ENCODE measurements at regions not wholly inside any gene's neighbourhood (a gene's known extent, or its start where the extent isn't known, plus 50 kb on each side); places are given as distances from the start of the nearest gene placed in this dataset.
A peak's percentile ranks its signal among the peaks of the same experiment; 100 is the strongest.

DNA sequence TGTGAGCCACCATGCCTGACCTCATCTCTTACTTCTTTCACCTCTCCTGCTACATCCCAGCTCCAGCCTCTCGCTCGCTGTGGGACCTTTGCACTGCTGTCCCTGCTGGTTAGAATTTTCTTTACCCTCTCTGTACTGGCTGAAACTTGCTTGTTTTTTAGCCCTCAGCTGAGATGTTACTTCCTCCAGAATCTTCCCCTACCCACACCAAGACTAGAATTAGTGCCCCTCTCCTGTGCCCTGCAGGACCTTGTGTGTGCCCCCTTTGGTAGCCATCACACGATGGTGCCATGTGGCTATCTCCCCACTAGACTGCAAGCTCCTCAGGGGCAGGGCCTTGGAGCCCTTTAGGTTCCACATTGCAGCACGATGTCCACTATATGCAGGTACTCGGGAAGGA lies 84.1 kb downstream of the AIPL1 start:
- H3K4me1 ChIP-seq = no peaks in the 10 kb centered on the region
- no peak overlapping the region for H3K27ac ChIP-seq (replicated peaks in 1 of 4)
- no peaks in the 10 kb centered on the region for H3K36me3 ChIP-seq
- peaks cover 0 to 5% (median 0%) of the 10 kb centered on the region in 4 donors for H3K9me3 ChIP-seq
- TF ChIP-seq POLR2AphosphoS5 (IDR thresholded peaks at IDR 0.05) = no peak
- no peak for TF ChIP-seq CTCF (IDR thresholded peaks at IDR 0.05)
- TF ChIP-seq POLR2A (IDR thresholded peaks at IDR 0.05; ENCODE audit: low read depth) = no peak
- TF ChIP-seq EP300 (IDR thresholded peaks at IDR 0.05) = no peak
- peaks cover 0 to 58% (median 0%) of the 10 kb centered on the region in 4 donors for H3K27me3 ChIP-seq
- intact Hi-C loops (cut with DNase I) = no loop called here
- peak; percentile 78 for DNase-seq (ENCODE audit: extremely low spot score)
- 94% methylated on average over 5 of the region's 5 CpGs for WGBS
- no peak overlapping the region for H3K4me3 ChIP-seq

- WGBS = 78% methylated on average over 9 of the region's 9 CpGs
- no peaks in the 10 kb centered on the region for H3K36me3 ChIP-seq
- TF ChIP-seq EP300 (IDR thresholded peaks at IDR 0.05) (no peak), POLR2AphosphoS5 (IDR thresholded peaks at IDR 0.05) (no peak), POLR2A (IDR thresholded peaks at IDR 0.05; ENCODE audit: low read depth) (no peak)
- no peaks in the 10 kb centered on the region for H3K4me1 ChIP-seq
- no peak overlapping the region for H3K27ac ChIP-seq (replicated peaks in 1 of 4)
- peaks cover 0 to 5% (median 0%) of the 10 kb centered on the region in 4 donors for H3K9me3 ChIP-seq
- H3K27me3 ChIP-seq = peaks cover 0 to 55% (median 0%) of the 10 kb centered on the region in 4 donors
- H3K4me3 ChIP-seq = no peak overlapping the region
- DNase-seq (ENCODE audit: extremely low spot score) = peak; percentile 84
- intact Hi-C loops (cut with DNase I) = no loop called here
These were observed 86.0 kb downstream of the AIPL1 start for GRCh38 chr17:6348891-6349290.

DNA sequence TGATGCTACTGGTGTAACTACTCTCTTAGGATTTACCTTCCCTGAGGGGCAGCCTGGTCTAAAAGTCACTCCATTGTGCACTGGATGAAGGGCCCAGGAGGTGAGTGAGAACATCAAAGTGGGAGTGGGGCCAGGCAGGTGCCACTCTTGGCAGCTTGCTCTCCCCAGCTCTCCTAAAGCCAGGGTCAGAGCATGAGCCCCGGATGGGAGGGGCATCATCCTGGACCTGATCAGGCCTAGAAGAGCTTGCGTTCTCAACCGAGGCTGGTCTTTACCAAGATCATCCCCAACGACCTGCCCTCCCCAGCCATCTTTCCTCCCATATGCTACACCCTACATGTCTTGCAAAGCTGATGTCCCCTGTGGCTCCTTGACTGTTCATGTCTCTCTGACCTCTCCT lies 87.1 kb downstream of the AIPL1 start:
- Histone ChIP-seq H3K4me1 (no peaks in the 10 kb centered on the region), H3K4me3 (no peak overlapping the region), H3K27ac (replicated peaks in 1 of 4) (no peak overlapping the region), H3K36me3 (no peaks in the 10 kb centered on the region), H3K9me3 (no peaks in the 10 kb centered on the region), H3K27me3 (peaks cover 0 to 47% (median 0%) of the 10 kb centered on the region in 4 donors)
- intact Hi-C loops (cut with DNase I) = no loop called here
- DNase-seq (ENCODE audit: extremely low spot score) = peak; percentile 88
- WGBS = 90% methylated on average over 4 of the region's 4 CpGs
- TF ChIP-seq POLR2AphosphoS5 (IDR thresholded peaks at IDR 0.05) (no peak), POLR2A (IDR thresholded peaks at IDR 0.05; ENCODE audit: low read depth) (no peak), CTCF (IDR thresholded peaks at IDR 0.05) (no peak), EP300 (IDR thresholded peaks at IDR 0.05) (no peak)

DNA sequence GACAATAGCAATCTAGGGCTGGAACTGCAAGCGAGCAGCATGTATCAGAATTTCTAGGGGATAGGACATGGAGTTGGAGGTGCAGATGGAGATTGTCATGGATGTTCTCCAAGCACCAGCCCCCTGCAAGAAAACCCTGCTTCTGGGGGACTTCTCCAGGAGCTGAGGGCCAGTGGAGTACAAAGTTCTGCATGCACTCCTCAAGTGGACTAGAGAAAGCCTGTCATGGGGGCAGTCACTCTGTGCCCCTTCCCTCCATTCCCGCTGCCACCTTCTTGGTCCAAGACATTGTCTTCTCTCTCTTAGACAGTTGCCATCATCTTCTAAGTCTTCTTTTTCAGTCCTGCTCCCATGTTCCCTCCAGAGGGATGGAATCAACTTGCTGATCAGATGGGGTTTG lies 87.9 kb downstream of the AIPL1 start:
- intact Hi-C loops (cut with DNase I) = no loop called here
- DNase-seq (ENCODE audit: extremely low spot score) = peak; percentile 89
- 79% methylated on average over 2 of the region's 2 CpGs for WGBS
- Histone ChIP-seq H3K9me3 (no peaks in the 10 kb centered on the region), H3K27ac (replicated peaks in 1 of 4) (no peak overlapping the region), H3K4me1 (no peaks in the 10 kb centered on the region), H3K36me3 (no peaks in the 10 kb centered on the region), H3K4me3 (no peak overlapping the region), H3K27me3 (peaks cover 0 to 47% (median 0%) of the 10 kb centered on the region in 4 donors)
- TF ChIP-seq CTCF (IDR thresholded peaks at IDR 0.05) (no peak), EP300 (IDR thresholded peaks at IDR 0.05) (no peak), POLR2AphosphoS5 (IDR thresholded peaks at IDR 0.05) (no peak), POLR2A (IDR thresholded peaks at IDR 0.05; ENCODE audit: low read depth) (no peak)

GRCh38 chr17:6346156-6346786 lies 88.7 kb downstream of the AIPL1 start:
- peak; percentile 82 for DNase-seq (ENCODE audit: extremely low spot score)
- H3K4me1 ChIP-seq = no peaks in the 10 kb centered on the region
- TF ChIP-seq POLR2A (IDR thresholded peaks at IDR 0.05; ENCODE audit: low read depth) (no peak), POLR2AphosphoS5 (IDR thresholded peaks at IDR 0.05) (no peak), EP300 (IDR thresholded peaks at IDR 0.05) (no peak), CTCF (IDR thresholded peaks at IDR 0.05) (no peak)
- H3K9me3 ChIP-seq = no peaks in the 10 kb centered on the region
- H3K36me3 ChIP-seq = no peaks in the 10 kb centered on the region
- intact Hi-C loops (cut with DNase I) = no loop called here
- no peak overlapping the region for H3K27ac ChIP-seq (replicated peaks in 1 of 4)
- WGBS = 67% methylated on average over 5 of the region's 6 CpGs
- peaks cover 0 to 41% (median 0%) of the 10 kb centered on the region in 4 donors for H3K27me3 ChIP-seq
- H3K4me3 ChIP-seq = no peak overlapping the region

All from esophagus muscularis mucosa (tissue), 4 donors.